ENCODE measurements at regions not wholly inside any gene's neighbourhood (a gene's known extent, or its start where the extent isn't known, plus 50 kb on each side); places are given as distances from the start of the nearest gene placed in this dataset.

DNA sequence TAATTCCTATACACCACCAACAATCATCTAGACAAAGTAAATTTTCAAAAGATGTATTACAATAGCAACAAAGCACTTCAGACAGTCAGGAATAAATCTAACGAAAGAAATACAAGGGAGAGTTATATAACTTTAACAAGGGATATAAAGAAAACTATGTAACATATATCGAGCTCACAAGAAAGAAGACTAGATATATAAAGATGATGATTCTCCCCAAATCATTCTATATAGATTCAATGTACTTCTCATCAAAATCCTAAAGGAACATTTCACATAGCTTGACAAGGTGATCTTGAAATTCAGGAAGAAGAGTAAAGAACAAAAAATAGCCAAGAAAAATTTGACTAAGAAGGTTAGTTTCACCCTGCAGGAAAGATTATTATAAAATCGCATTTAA, 179.4 kb downstream of the SP3 start:
- no peak for DNase-seq

DNA sequence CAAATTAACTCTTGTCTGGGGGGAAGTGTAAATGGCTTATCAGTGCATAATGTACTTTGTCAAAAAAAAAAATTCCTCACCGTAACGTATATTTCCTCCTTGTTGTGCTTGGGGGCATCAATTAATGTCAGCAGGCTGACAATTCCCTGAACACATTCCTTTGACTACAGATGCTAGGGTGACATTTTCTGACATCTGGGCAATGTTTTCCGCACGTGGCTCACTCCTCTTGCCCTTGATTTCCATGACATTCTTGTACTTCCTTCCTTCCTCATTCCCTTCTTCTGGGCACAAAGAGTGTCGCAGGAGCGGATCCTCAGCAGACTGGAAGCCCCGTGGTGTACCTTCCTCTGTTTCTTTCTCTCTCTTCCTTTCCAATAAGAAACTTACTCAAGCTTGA, 173.7 kb downstream of the SP3 start:
- DNase-seq: no peak

DNA sequence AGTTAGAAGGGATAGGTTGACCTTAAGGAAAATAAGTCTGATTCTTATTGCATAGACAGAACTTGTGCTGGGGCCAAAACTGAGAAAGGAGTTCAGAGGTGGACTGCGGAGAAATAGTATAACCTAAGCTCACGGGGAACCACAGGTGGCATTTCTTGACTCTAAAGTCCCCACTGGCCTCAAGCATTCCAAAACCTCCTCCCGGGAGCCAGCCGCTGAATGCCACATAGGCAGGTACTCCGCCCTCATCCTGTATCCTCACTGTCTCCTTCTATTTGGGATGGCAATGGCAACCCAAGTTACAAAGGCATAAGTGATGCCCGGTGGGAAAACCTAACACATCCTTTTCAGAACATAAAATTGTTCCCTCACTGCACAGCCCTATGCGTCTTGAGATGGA, 173.0 kb downstream of the SP3 start:
- DNase-seq: no peak

DNA sequence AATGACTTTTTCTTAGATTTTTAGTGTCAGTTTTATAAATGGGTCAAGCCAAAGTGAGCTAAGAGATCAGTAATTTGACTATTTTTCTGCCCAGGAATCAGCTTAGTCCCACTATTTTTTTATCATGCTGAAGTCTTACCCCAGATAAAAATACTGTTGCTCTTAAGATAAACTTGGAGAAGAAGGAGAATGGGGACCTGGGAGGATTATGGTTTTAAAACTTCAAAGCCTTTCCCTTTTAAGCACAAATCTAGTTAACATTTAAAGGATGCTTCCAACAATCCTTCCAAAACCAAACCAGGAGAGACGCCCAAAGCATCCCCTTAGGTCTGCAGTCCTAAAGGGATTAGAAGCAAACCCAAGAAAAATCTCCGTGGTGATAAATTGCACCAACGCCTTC, 172.4 kb downstream of the SP3 start:
- no peak for DNase-seq

DNA sequence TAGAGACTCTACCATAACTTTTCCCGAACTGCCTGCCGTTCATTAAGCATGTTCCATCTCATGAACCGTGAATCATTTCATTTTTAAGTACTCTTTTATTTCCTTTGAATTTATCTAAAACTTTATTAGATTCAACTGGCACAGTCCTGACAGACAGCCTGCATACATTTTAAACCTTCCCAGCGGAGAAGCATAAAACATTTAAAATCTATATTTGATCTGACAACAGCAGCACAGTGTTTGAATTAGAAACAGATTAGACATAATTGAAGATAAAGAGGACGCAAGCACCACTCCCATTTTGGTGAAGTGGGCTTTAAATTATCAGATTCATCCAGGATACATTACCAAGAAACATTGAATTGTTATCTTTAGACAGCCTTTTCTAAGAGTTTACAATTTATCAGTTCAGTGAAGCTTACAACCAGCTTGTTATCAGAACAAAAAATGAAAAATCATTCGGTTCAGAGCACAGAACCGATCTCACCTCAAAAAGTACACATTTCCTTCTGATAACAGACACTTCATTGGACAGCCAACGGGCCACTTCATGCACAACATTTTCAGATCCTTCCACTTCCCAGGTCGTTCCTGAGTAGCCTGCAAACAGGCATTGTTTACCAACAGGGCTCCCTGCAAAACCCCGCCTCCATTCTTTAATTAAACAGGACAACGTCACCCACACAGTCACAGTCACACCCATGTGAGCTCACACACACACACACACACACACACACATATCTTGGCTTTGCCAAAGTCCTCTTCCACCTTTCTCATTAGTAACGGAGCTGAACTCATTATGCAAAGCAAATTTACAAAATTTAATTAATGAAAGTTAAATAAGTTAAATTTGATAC, 171.2 kb downstream of the SP3 start:
- DNase-seq: peak; percentile 48

DNA sequence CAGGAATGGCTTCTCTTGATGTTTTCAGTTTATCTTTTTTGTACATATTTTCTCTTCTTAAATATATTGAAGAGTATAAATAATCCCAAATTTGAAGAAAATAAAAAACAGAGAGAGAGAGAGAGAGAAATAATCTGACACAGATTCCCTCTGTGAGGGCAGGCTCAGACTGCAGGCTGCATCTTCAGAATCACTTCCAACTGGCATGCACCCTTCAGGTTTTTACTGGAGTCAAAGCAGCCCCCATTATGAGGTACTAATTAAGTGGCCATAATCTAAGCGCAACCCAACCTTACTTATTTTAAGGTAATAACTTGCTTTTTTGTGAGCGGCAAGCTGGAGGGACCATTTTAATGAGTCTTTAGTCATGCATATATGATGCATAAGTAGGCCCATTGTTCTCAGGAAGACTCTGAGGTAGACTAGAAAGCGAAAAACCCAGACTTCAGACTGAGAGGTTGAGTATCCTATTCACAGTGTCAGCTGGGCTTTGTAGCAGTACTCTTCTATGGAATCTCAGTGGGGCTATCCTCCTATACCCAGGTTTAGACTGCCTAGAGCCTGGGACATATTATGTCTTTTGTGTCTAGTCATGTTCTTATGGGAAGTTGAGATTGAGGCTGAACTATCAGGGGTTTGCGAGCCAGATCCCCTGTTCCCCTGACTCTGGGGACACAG, 167.4 kb downstream of the SP3 start:
- DNase-seq: no peak

DNA sequence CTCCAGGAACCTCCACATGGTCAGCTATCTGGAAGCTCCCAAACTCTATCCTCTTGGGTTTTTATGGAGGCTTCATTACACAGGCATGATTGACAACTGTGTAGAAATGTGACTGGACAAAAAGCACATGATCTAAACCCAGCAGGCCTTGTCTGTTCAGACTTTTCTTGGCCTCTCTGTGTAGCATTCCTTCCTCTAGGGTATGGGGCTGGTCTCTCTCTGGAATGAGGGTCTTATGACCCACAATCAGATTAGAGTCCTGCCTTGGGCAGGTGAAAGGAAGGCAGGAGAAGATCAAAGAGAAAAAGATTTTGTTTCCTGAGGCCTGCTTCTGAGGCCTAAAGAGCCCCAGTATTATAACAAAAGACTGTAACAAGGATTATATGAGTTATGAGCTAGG, 162.7 kb downstream of the SP3 start:
- no peak for DNase-seq

DNA sequence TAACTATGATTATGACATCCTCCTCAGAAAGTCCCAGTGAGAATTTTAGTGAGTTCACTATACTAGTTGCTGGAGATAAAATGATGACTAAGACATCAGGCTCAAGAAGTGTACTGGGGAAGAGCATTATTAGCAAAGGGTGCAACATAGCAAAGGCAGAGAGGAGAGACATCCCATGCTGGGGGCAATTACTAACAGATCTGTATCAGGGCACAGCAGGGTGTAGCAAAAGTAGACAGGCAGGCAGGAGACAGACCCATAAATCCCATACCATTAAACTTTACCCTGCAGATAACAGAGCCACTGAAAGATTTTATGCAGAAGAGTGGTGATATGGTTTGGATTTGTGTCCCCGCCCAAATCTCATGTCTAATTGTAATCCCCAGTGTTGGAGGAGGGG, 161.7 kb downstream of the SP3 start:
- DNase-seq: no peak

DNA sequence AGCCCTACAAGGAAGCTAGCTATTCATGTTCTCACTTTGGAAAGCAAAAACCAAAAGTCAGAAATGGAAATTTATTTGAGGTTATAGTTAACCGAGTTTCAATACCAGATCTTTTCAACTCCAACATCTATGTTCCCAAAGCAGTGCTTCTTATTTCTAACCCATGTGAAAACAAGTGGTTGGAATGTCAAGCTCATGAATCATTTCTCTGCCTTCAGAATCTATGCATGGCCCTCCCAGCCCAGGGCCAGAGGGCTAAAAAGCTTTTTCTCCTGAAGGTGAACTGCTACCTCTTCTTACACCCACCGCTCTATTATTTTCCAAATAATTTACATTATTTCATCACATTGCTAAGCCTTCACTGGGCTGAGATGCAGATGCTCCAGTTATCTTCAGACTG, 158.4 kb downstream of the SP3 start:
- no peak for DNase-seq

DNA sequence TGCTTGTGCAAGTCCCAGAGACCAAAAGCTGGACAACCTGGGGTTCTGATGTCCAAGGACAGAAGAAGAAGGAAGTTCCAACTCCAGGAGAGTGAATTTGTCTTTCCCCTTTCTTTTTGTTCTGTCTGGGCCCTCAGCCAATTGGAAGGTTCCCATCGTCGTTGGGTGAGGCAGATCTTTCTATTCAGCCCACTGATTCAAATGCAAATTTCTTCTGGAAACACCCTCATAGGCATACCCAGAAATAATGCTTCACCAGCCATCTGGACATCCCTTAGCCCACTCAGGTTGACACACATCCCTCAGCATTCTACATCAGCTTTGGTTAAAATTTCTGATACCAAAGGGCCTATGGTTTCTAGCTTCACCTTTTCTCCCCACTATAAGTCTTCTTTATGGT, 156.5 kb downstream of the SP3 start:
- no peak for DNase-seq

DNA sequence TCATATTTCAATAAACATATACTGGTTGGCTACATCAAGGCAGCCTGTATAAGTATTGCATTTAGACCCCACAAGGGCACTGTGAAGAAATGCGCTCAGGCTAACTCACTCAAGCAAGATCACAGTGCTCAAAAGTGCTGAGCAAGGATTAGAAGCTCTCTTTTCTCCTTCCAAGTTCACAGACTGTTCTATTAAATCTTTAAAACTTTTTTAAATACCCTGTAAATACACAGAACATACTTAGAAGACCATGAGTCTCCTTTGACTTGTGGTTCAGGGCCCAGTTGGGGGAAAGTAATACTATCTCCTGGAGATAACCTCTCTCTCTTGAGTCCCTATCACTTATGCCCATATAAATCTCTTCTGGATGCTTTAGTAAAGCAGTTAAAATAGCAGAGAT, 152.9 kb downstream of the SP3 start:
- no peak for DNase-seq

DNA sequence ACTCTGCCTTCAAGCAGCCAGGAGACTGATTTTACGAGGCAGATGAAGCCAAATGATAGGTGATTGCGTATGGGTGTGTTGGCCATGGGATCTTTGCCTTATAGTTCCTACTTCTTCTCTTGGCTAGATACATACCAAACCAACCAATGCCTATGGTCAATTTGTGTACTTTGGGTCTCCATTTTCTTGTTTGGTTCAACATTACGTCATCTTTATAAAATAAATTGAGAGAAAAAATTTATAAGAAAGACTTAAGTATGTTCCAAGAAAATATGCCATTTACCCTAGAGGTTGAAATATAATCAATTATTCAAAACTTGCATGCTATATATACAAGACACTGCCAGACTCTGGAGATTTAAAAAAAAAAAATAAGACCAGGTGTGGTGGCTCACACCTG, 150.9 kb downstream of the SP3 start:
- no peak for DNase-seq

DNA sequence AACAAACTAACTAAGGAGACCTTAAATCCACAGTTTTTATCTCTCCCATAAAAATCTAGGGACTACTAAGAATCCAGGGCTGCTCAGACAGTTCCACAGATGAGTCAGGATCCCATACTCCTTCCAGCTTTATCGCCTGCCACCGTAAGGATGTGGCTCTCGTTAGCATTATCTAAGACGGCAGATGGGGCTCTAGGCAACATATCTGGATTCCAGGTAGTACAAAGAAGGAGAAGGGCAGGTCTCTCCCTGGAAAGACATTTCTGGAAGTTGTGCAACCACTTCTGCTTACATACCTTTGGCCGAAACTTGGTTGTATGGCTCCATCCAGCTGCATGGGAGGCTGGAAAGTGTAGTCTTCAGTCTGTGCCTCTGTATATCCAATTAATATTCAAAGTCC, 149.4 kb downstream of the SP3 start:
- DNase-seq: no peak

DNA sequence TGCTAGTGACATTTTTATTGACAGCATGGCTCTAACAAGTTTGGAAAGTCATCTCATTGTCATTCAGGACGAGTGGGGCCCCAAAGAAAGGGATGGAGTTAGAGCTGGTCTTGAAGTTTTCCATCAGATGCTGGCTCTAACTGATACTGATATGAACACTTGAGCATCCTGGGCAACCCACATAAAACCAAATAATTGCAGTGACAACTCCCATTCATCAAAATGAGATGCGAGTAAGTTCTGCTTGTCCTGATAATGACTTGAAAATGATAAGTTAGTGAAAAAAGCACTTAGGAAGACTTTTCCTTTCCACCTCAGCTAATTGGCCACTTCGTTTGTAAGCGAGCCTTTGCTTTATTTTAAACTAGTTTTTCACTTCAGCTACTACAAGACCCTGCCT, 147.6 kb downstream of the SP3 start:
- DNase-seq: no peak

DNA sequence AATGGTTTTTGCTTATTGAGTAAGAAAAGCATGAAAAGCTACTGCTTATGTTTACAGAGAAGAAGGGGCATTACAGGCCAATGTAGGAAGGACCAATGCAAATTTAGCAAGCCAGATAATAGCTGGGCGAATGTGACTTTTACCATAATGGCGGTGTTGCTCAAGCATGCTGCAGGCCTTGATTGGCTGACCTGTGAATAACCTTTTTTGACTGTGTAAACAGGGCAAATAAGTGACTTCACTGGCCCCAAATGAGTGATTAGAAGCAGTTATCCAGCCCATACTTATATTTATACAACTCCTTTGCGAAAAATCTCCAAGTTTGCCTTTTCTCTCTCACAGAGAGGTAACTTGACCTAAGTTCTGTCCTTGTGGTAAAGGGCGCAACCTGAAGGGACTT, 146.9 kb downstream of the SP3 start:
- no peak for DNase-seq

DNA sequence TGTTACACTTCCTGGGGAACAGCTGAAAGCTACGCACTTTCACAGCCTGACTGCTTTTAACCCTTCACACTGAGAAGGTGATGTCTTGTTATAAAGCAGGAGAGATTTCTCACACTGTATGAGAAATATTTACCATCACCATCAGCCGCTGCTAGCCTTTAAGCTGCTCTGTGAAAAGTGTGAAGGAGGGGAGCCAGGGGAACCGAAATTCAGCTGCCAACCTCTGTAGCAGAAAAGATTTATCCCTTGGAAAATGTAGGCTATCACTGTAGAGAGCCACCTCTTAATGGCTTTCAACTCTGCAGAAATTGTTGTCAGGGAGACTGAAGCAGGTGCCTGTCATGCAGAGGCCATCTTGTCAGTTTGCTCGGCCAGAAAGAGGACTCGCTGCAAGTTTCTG, 145.3 kb downstream of the SP3 start:
- DNase-seq: no peak

DNA sequence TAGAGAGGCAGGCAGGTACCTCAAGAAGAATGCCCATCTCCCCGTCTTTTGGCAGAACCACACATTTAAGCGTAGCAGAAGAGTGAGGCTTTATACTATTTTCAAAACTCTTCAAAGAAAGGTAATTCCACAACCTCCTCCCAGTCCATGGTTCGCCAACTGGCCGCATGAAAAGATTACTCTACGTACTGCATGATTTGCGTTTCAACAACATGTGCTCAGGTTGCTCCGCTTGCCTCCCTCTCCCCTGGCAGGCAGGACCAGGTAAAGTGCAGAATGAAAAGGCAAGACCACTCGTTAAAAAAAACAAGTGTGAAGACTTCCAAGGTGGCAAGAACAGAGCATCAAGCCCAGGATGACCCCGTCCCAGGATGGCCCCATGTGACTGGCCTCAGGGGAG, 143.7 kb downstream of the SP3 start:
- no peak for DNase-seq

DNA sequence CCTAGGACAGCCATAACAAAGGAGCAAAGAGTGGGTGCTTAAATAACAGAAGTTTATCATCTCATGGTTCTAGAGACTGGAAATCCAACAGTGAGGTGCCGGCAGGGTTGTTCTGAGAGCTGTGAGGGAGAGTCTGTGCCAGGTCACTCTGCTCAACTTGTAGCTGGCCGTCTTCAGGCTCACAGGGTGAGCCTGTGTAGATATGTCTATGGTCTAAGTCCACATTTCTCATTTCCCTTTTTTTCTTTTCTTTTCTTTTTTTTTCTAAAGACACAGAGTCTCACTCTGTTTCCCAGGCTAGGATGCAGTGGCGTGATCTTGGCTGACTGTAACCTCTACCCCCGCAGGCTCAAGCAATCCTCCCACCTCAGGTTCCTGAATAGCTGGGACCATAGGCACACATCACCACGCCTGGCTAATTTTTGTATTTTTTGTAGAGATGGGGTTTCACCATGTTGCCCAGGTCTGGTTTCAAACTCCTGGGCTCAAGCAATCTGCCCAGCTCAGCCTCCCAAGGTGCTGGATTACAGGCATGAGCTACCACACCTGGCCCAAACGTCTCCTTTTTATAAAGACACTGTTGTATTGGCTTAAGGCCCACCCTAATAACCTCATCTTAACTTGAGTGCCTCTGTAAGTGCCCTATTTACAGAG, 142.2 kb downstream of the SP3 start:
- no peak for DNase-seq

DNA sequence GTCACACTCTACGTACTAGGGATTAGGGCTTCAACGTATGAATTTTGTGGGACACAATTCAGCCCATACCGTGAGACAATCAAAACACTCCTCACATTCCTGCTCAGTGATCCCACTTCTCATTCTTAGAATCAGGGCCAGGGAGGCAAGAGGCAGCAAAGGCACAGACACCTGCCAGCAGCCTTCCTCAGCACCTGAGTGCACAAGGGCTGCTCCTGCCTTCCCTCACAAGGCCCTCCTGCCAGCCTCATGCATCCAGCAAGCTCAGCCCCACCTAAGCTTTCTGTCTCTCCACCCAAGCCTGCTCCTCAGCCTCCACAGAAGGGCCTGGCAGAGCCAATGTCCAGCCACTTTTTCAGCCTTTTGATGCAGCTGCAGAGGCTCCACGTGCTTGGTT, 141.6 kb downstream of the SP3 start:
- no peak for DNase-seq

DNA sequence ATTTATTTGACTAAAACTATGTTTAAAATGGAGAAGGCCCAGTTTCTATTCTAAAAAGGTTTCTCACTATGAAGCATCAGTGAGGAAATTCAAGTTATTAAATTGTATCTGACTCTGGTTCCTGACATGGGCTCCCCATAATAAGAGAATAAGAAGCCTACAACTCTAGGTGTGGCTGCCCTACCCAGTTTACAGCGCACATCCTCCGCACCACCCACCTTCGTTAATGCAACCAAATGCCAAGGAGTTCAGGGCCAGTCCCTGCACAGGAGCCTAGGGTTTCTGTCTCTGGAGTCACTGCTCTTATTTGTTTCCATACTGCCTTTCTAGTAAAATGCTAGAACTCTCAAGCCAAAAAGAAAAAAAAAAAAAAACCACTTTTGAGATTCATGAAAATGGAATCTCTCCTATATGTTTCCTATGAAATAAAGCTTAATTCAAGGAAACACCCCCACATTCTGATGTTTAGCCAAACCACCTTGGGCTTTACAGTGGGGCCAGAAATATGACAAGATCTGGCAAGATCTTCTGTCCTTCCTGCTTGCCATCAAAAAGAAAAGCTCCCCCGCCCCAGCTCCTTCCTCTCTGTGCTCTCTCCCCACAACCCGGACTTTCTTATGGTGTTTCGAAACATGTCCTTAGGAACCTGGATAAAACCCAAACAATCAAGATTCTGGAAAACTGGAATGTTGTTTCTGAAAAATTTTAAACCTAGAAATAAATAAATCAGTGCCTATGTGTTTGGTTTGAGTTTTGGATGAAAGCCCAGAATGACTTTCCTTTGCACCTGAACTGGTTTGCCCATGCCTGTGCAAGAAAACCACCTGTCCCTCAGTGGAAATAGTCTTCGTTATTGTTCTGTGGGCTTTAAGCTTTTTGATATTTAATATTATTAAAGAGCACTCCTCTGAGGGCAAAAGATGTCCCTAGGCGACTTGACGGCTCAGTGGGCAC, 136.7 kb downstream of the SP3 start:
- no peak for DNase-seq

DNA sequence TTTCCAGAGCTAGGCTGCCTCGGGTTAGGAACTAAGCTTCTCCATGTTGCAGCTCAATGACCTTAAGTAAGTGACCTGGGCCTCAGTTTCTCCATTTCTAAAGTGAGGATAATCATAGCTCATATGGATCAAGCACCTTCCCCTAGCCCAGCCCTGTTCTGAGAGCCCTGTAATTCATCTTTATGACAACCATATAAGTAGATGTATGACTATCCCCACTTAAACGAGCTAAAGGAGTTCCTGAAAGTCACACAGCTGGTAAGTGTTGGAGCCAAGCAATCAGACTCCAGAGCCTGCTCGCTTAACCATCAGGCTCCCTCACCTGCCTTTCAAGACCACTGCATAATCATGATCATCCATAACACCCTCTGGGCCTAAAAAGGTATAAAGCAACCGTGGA, 135.4 kb downstream of the SP3 start:
- no peak for DNase-seq

DNA sequence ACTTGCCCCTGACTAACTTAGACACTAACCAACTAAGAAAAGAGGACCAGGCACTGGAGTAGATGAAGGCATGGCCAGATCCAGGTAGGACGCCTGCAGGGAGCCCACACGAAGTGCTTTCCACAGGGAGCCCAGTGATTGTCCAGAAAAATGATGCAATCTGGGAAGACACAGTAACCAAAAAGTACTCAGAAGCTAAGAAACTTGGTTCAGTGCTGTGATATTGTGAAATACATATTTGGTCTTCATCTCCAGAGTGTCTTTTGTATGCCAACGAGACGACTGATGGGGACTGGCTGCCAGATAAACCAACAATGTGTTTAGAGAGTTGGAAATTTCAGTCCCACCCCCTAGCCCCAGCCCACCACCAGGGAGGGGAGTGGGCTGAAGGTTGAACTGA, 135.0 kb downstream of the SP3 start:
- DNase-seq: no peak
